Dermis blood vessel endothelial cell (primary cell): ENCODE measurements at regions not wholly inside any gene's neighbourhood (a gene's known extent, or its start where the extent isn't known, plus 50 kb on each side); places are given as distances from the start of the nearest gene placed in this dataset.

Experiments
- DNase-seq: peaks from one replicate; pipeline ENCODE4 v3.0.0; 2010

DNA sequence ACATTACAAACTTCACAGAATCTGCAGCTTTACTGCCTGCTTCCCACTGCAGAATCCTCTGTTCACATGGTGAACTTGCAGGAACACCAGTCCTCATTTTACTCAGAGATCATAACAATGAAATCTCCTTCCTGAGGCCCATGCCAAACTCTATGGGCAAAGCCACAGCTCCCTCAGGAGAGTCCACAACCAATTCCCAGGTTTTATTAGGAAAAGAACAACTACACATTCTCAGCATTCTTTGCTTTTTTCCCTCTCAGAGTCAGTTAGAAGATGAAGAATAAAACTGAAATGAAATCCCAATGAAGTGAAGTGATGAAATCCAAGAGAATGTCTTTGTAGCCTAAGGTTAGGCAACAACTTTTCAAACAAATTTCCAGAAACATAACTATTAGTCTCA, 233.7 kb downstream of the DSEL start:
- DNase-seq, result peak; percentile 53

GRCh38 chr18:67281746-67282145, 234.8 kb downstream of the DSEL start:
- no peak for DNase-seq

DNA sequence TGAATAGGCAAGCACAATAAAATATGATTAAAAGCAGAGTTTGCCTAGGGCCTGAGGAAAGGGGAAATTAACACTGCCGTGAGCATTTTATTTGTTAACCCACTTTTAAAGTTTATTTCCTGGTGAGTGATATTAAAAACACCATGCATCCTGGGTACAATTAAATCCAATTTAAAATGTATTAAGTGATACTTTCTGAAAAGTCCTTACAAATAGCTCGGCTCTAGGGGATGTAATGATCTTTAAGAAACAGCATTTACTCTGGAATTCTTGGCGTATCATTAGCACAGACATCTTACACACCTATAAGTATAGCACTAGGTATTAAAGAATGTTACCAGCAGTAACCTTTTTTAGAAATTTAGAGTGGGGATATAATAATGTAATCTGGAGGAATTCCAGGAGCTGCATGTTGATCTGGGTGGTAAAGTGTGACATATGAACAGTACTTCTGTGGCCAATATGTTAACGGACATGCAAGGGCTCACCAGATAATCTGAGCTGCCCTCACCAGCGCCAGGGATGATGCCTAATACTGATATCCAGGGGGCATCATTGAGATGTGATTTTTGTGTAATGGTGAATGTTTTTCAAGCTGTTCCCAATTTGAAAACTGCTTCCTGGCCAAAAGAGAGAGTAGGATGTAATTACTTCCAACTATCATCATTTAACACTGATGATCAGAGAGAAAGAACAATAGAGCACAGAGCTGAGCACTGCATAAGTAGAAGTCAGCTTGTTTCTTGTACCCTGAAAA, 235.9 kb downstream of the DSEL start:
- no peak for DNase-seq

DNA sequence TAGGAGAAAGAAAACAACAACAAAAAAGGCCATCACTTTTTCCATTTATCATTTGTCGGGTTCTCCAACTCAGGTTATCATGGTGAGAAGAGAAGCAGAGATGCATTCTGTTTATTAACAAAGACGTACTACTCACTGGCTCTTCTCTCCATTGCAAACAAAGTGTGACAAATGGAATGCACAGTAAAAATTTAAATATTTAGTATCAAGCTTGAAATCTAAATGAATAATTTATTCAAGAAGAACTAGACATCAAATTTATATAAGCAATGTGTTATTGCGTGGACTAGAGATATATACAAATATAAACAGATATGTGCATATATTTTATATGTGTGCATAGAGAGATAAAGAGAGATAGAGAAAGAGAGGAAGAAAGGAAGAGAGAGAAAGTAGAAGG, 236.5 kb downstream of the DSEL start:
- no peak for DNase-seq

- no peak for DNase-seq
Observed at GRCh38 chr18:67278984-67279383, 237.5 kb downstream of the DSEL start.

GRCh38 chr18:67276638-67277037, 239.9 kb downstream of the DSEL start:
- DNase-seq, result no peak

DNA sequence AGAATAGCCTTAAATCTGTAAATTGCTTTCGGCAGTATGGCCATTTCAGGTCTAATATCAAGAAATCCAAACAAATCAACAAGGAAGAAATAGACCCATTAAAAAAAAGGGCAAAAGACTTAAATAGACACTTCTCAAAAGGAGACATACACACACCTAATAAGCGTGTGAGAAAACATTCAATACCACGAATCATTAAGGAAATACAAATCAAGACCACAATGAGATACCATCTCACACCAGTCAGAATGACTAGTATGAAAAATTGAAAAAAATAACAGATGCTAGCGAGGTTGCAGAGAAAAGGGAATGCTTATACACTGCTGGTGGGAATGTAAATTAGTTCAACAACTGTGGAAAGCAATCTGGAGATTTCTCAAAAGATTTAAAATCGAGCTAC, 243.2 kb downstream of the DSEL start:
- DNase-seq, result no peak

DNA sequence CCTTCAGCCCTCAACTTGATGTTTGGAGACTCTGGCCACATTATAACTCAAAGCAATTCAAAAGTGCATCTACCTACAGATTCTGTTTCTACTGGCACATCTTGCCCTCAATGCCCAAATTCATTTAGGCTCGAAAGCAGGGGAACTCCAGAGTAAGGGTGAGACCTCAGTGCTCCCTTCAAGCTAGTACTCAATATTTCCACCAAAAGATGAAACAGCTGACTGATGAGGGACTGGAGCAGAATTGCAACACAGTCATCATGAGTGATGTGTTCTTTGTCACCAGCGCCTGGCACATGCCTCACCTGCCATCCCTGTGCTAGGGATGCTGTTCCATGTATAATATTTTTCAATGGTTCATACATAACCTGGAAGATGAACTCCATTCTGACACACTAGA, 247.3 kb downstream of the DSEL start:
- no peak for DNase-seq

DNA sequence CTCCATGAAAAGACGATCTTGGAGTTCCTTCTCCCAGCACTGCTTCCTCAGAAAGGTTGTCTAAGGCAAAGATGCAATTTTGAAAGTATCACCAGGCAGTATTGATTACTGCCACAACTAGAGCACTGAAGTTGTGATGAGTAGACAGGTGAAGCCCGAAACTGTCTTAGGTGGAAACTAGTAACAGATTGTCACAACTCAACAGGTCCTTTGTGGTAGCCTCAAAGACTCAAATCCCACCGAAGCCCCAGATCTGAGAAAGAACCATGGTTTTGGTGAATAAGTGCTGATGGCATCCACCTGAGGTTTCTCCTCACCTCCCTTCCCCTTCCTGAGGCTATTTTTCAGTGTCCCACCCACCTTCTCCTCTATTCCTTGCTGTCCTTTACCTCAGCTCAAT, 248.0 kb downstream of the DSEL start:
- DNase-seq, result no peak

DNA sequence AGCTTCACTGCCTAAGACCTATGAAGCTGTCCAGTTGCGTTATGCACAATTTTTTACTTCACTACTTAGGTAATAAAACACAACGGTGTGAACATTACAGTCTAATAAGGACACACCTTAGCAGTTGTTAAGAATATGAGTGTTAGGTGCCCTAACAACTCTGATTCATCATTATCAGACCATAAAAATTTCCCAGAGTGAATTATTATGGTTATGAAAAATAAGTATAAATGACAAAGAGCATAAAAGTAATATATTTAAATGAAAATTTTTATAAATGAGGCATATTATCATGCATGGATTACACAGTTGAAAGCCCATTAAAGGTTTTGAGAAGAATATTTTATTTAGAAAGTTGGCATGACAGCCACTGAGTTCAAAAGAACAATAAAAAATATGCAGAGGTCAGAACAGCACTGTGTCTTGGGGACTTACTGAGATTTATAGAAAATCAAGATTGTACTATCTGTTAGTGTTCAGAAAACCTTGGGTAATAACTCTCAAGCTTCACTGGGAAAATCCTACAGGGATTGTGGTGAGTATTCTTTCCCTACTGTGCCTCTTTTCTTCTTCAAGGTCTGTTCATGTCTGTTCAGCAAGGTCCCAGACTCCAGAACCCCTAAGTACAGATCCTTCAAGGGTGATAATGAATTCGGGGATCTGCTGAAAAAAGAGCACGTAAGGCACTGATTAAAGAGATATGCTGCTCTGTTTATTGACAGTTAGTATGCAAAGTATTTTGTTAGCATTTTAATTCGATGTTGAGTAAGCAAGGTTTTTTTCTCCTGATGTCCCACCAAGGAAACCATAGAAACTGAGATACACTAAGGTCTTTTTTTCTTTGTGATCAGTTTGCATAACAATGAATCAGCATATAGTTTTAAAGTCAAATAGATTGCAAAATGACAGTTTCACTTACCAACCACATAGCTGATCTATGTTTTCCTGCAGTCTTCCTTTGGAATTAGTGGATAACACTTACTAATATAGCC, 250.0 kb downstream of the DSEL start:
- DNase-seq, result peak; percentile 30

- DNase-seq, result peak; percentile 52
Observed at GRCh38 chr18:67265464-67266245, 250.9 kb downstream of the DSEL start.

GRCh38 chr18:67261931-67262552, 254.5 kb downstream of the DSEL start:
- no peak for DNase-seq

DNA sequence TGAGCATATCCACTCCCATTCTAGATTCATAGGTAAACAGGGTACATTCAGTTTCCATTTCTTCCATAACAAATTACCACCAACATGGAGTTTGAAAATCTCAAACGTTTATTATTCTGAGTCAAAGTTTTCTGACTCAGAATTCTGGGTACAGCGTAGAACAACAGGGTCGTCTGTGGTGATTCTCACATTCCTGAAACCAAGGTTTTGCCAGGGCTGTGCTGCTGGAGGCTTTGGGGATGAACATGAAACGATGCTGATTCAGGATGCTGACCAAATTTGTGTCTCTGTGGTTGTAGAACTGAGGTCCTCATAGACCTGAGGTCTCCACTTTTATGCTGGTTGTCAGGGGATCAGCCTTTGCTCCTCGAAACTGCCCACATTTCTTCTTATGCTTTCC, 255.7 kb downstream of the DSEL start:
- DNase-seq, result no peak

DNA sequence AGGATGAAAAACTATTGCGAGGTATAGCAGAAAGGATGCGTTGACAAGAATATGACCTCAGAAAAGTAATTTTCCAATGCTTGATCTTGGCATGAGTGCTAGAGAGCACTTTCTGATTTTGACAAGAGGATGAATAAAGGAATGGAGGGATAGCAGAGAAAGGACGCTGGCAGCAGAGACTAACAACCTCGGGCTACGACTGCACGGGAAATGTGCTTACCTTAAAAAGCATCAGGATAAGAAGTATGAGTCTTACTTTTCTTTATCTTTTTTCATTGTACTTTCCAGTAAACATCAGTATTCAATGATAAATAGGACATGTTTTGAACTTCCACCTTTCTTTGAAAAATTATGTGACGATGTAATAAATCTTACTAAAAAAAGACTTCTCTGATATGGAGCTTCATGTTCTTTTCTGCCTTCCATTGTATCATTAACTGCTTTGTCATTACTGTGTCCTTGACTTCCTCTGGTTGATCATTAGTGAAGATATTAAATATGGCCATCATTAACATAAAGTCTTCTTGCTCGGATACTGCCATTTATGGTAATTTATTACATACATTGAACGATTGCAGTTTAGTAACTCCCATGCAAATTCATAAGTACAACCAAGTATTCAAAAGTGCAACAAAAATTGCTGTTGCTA, 265.6 kb downstream of the DSEL start:
- DNase-seq, result no peak

GRCh38 chr18:67243799-67244587, 272.5 kb downstream of the DSEL start:
- DNase-seq, result peak; percentile 39

GRCh38 chr18:67242001-67242400, 274.5 kb downstream of the DSEL start:
- DNase-seq, result no peak

DNA sequence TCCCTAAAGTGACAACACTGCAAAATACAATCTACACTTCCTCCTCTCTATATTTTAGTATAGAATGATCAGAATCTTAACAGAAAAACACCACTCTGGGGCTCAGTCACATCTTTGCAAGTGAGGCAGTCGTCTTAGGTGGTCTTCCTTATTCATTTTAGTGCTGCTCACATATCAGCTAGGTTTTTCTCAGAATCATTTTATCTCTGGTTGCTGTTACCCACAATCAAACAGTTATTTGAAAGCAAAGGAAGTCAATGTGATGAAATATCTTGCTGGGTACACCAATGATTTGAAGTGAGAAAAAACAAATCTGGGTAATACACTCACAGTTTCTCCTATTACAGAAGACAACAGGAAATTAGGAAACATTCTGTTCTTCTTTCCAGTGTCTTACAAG, 275.2 kb downstream of the DSEL start:
- DNase-seq, result no peak

DNA sequence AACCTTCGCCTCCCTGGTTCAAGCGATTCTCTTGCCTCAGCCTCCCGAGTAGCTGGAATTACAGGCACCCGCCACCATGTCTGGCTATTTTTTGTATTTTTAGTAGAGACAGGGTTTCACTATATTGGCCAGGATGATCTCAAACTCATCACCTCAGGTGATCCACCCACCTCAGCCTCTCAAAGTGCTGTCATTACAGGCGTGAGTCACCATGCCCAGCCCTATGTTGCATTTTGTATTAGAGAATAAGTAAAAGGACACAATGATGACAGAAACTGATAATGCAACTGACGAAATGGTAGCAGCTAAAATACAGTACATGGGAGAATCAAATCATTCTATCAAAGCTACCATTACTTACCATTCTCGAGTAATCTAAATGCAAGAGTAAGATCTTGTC, 276.7 kb downstream of the DSEL start:
- DNase-seq, result no peak

DNA sequence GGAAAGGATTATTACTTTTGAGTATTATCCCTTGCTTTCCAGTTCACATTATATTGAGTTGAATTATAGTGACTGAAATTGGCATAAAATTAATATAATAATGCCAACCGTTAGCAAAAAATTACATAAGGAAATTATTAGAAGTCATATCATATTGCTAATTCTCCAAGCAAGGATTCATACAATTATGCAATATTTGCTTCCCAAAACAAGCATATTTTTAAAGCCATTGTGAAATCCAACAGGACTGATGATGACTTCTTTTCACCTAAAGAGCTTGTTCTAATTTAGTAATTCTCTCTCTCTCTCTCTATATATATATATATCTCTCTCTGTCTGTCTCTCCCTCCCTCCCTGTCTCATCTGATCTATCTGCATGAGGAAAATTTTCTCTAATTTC, 283.5 kb downstream of the DSEL start:
- no peak for DNase-seq

GRCh38 chr18:67232406-67232805, 284.1 kb downstream of the DSEL start:
- peak; percentile 94 for DNase-seq

DNA sequence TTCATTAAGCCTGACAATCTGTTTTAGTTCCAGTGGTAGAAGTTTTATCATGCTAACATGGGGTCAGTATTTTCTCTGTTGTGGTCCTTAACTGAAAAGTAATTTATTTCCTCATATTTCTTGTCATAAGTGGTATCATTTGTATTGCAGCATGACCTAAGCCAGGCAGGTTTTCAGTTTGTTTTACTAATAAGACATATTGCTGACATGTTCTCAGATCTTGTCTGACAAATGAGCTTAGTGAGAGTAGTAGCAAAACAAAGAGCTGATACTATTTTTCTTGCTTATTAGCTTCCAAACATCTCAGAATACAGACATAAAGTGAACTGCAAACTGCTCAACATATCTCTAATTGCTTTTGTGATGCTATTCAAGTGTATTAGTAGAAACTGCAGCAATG, 293.6 kb downstream of the DSEL start:
- no peak for DNase-seq
